NCI-H1694 (cell line): ENCODE measurements at regions not wholly inside any gene's neighbourhood (a gene's known extent, or its start where the extent isn't known, plus 50 kb on each side); places are given as distances from the start of the nearest gene placed in this dataset.
"Not testable (repeated sequence)": the region's sequence is repeated elsewhere in the genome, so short reads cannot be mapped to it uniquely, and the experiment has no call there.

Source experiments
- DNase-seq: peaks from one replicate; lab custom pipeline; 2025; lab: John Stamatoyannopoulos, UW

- DNase-seq = not testable (repeated sequence)
Observed at GRCh38 chr11:33971530-33971929, 79.7 kb upstream of the LMO2 start.

GRCh38 chr11:33970984-33971466, 79.1 kb upstream of the LMO2 start:
- peak; percentile 37 for DNase-seq

- no peak for DNase-seq
Observed at GRCh38 chr11:33967451-33967850, 75.6 kb upstream of the LMO2 start.

GRCh38 chr11:33965032-33965431, 73.2 kb upstream of the LMO2 start:
- no peak for DNase-seq

- DNase-seq = no peak
Observed at GRCh38 chr11:33959855-33960400, 68.1 kb upstream of the LMO2 start.

GRCh38 chr11:33957304-33957917, 65.5 kb upstream of the LMO2 start:
- no peak for DNase-seq

- no peak for DNase-seq
Observed at GRCh38 chr11:33956611-33957010, 64.7 kb upstream of the LMO2 start.

- no peak for DNase-seq
Observed at GRCh38 chr11:33953289-33953688, 61.4 kb upstream of the LMO2 start.

GRCh38 chr11:33952805-33953204, 60.9 kb upstream of the LMO2 start:
- no peak for DNase-seq

GRCh38 chr11:33949252-33949913, 57.5 kb upstream of the LMO2 start:
- DNase-seq = no peak

- DNase-seq = no peak
Observed at GRCh38 chr11:33948494-33948893, 56.6 kb upstream of the LMO2 start.

GRCh38 chr11:33947918-33948317, 56.0 kb upstream of the LMO2 start:
- DNase-seq = not testable (repeated sequence)

GRCh38 chr11:33946930-33947329, 55.1 kb upstream of the LMO2 start:
- DNase-seq = no peak

GRCh38 chr11:33945481-33946268, 53.8 kb upstream of the LMO2 start:
- no peak for DNase-seq

GRCh38 chr11:33944693-33945424, 53.0 kb upstream of the LMO2 start:
- DNase-seq = no peak

- DNase-seq = no peak
Observed at GRCh38 chr11:33944345-33944692, 52.4 kb upstream of the LMO2 start.

- no peak for DNase-seq
Observed at GRCh38 chr11:33942954-33943353, 51.1 kb upstream of the LMO2 start.

- no peak for DNase-seq
Observed at GRCh38 chr11:33941637-33942160, 49.8 kb upstream of the LMO2 start.
